Astrocyte (in vitro differentiated cells and primary cell): ENCODE measurements at regions not wholly inside any gene's neighbourhood (a gene's known extent, or its start where the extent isn't known, plus 50 kb on each side); places are given as distances from the start of the nearest gene placed in this dataset.

ENCODE experiments used
- DNase-seq: peaks from one replicate; pipeline ENCODE4 v3.0.0-alpha.2; 2010; ENCODE audit warnings: low read depth
- FAIRE-seq: peaks from 2 replicates; lab custom pipeline; 2011; peaks lifted over from hg19 to GRCh38; lab: Jason Lieb, UNC
- H2AFZ ChIP-seq: 2 replicates; pipeline ENCODE4 v1.6.0; 2012; ENCODE audit warnings: low read depth, low read length, inconsistent platforms
- H3K27ac ChIP-seq: 2 replicates; pipeline ENCODE4 v1.5.1; 2011; ENCODE audit warnings: low read depth, low read length, inconsistent platforms
- H3K27me3 ChIP-seq: 2 replicates; pipeline ENCODE4 v1.6.0; 2011; ENCODE audit warnings: low read length, inconsistent platforms; ENCODE audit not compliant: insufficient read depth
- H3K36me3 ChIP-seq: 2 replicates; pipeline ENCODE4 v1.5.1; 2011; ENCODE audit warnings: low read length, inconsistent platforms; ENCODE audit not compliant: insufficient read depth
- H3K4me1 ChIP-seq: 2 replicates; pipeline ENCODE4 v1.5.1; 2011; ENCODE audit warnings: low read length, inconsistent platforms; ENCODE audit not compliant: insufficient read depth
- H3K4me2 ChIP-seq: 2 replicates; pipeline ENCODE4 v1.6.0; 2012; ENCODE audit warnings: low read length, inconsistent platforms
- H3K4me3 ChIP-seq: 2 replicates; pipeline ENCODE4 v1.5.1; 2011; ENCODE audit warnings: low read depth, mild to moderate bottlenecking, low read length, inconsistent platforms; ENCODE audit not compliant: insufficient read depth
- H3K79me2 ChIP-seq: 2 replicates; pipeline ENCODE4 v1.6.0; 2012; ENCODE audit warnings: mild to moderate bottlenecking, low read length, inconsistent platforms; ENCODE audit not compliant: insufficient read depth
- H3K9ac ChIP-seq: 2 replicates; pipeline ENCODE4 v1.6.0; 2012; ENCODE audit warnings: mild to moderate bottlenecking, low read length, inconsistent platforms
- H3K9me3 ChIP-seq: 2 replicates; pipeline ENCODE4 v1.5.1; 2012; ENCODE audit warnings: low read depth, mild to moderate bottlenecking, low read length, inconsistent platforms; ENCODE audit not compliant: insufficient read depth
- H4K20me1 ChIP-seq: 2 replicates; pipeline ENCODE4 v1.6.0; 2012; ENCODE audit warnings: low read length, inconsistent platforms; ENCODE audit not compliant: insufficient read depth
- H3K27ac Mint-ChIP-seq: one replicate; pipeline ENCODE4 v1.8.0; 2021; ENCODE audit warnings: mild to moderate bottlenecking, mixed read lengths; ENCODE audit not compliant: unreplicated experiment
- H3K27me3 Mint-ChIP-seq: one replicate; pipeline ENCODE4 v1.8.0; 2021; ENCODE audit warnings: low read depth, mixed read lengths; ENCODE audit not compliant: unreplicated experiment
- H3K36me3 Mint-ChIP-seq: one replicate; pipeline ENCODE4 v1.8.0; 2021; ENCODE audit warnings: low read depth, mixed read lengths; ENCODE audit not compliant: unreplicated experiment
- H3K4me1 Mint-ChIP-seq: one replicate; pipeline ENCODE4 v1.8.0; 2021; ENCODE audit warnings: low read depth, mixed read lengths; ENCODE audit not compliant: unreplicated experiment
- H3K4me3 Mint-ChIP-seq: one replicate; pipeline ENCODE4 v1.8.0; 2021; ENCODE audit warnings: mild to moderate bottlenecking, moderate library complexity, mixed read lengths; ENCODE audit not compliant: unreplicated experiment
- H3K9me3 Mint-ChIP-seq: one replicate; pipeline ENCODE4 v1.8.0; 2021; ENCODE audit warnings: mild to moderate bottlenecking, mixed read lengths; ENCODE audit not compliant: unreplicated experiment
- EZH2 ChIP-seq: IDR thresholded peaks from 2 replicates; pipeline ENCODE4 v1.6.1; 2012; ENCODE audit warnings: mild to moderate bottlenecking, low read length, inconsistent platforms; ENCODE audit not compliant: insufficient read depth
- TF ChIP-seq, protein P1 (sequence below): IDR thresholded peaks from 2 replicates; pipeline ENCODE4 v1.5.1; 2011; ENCODE audit warnings: low read depth, mild to moderate bottlenecking, inconsistent platforms, low read length, moderate library complexity; ENCODE audit not compliant: insufficient read depth

DNA sequence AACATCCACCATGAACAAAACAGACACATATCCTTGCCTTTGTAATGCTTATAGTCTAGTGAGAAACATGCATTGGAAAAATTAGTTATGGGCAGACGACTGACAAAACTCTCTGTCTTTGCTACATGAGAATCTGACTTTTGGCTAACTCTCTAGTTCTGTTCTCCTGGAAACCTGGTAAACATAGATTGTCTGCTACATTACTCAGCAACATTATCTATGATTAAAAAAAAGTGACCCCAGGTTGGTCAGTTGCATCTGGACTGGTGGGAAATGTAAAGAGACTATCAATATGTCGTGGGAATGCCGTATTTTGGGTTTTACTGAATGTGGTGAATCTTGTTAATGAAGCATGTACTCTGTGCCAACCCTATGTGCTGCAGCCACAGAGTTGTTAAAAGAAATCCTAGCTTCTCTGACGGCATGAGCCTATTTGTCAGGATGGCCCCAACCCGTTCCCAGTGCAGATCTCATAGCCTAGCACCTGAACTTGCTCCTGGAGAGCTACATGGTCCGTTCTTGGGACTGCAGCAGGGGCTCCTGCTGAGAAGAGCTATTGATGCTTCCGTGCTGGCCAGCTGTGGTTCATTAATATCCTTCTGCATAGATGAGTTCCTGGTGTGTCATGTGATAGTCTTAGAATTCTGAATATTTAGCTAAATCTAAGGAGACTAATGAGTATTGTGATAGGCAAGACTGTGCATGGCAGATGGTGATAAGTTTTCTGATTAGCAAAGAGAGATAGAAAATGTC, 311.7 kb upstream of the ZNF717 start:
- H3K4me2 ChIP-seq = peak overlapping the region; percentile 24
- no peaks in the 10 kb centered on the region for H3K4me1 Mint-ChIP-seq
- H2AFZ ChIP-seq = no peak overlapping the region

GRCh38 chr3:76097589-76097969, 312.2 kb upstream of the ZNF717 start:
- H3K9me3 ChIP-seq = no peaks in the 10 kb centered on the region
- peaks cover 2% of the 10 kb centered on the region for H3K4me1 ChIP-seq
- no peaks in the 10 kb centered on the region for H4K20me1 ChIP-seq
- no peaks in the 10 kb centered on the region for H3K27me3 ChIP-seq
- no peak overlapping the region for H3K27ac ChIP-seq
- Mint-ChIP-seq H3K27me3 (no peaks in the 10 kb centered on the region), H3K9me3 (no peaks in the 10 kb centered on the region), H3K4me3 (no peak overlapping the region), H3K4me1 (no peaks in the 10 kb centered on the region), H3K27ac (no peak overlapping the region), H3K36me3 (no peaks in the 10 kb centered on the region)
- no peaks in the 10 kb centered on the region for H3K36me3 ChIP-seq
- FAIRE-seq (no peak), DNase-seq (peak; percentile 10)
- H2AFZ ChIP-seq = no peak overlapping the region
- H3K4me2 ChIP-seq = no peak overlapping the region
- H3K9ac ChIP-seq = no peak overlapping the region
- TF ChIP-seq EZH2 = no peak
- TF ChIP-seq, protein P1, sequence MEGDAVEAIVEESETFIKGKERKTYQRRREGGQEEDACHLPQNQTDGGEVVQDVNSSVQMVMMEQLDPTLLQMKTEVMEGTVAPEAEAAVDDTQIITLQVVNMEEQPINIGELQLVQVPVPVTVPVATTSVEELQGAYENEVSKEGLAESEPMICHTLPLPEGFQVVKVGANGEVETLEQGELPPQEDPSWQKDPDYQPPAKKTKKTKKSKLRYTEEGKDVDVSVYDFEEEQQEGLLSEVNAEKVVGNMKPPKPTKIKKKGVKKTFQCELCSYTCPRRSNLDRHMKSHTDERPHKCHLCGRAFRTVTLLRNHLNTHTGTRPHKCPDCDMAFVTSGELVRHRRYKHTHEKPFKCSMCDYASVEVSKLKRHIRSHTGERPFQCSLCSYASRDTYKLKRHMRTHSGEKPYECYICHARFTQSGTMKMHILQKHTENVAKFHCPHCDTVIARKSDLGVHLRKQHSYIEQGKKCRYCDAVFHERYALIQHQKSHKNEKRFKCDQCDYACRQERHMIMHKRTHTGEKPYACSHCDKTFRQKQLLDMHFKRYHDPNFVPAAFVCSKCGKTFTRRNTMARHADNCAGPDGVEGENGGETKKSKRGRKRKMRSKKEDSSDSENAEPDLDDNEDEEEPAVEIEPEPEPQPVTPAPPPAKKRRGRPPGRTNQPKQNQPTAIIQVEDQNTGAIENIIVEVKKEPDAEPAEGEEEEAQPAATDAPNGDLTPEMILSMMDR = no peak
- no peaks in the 10 kb centered on the region for H3K79me2 ChIP-seq
- H3K4me3 ChIP-seq = no peak overlapping the region

More for the DNA sequence above, 311.7 kb upstream of the ZNF717 start:
- DNase-seq = peak; percentile 27
- TF ChIP-seq, protein P1 = no peak
- no peak for TF ChIP-seq EZH2
- H3K27ac Mint-ChIP-seq = no peak overlapping the region
- Histone ChIP-seq H3K4me1 (peaks cover 2% of the 10 kb centered on the region), H3K27me3 (no peaks in the 10 kb centered on the region), H3K27ac (peak overlapping the region; percentile 4), H3K79me2 (no peaks in the 10 kb centered on the region), H3K9me3 (no peaks in the 10 kb centered on the region), H3K36me3 (no peaks in the 10 kb centered on the region), H4K20me1 (no peaks in the 10 kb centered on the region), H3K9ac (no peak overlapping the region), H3K4me3 (no peak overlapping the region)
- no peaks in the 10 kb centered on the region for H3K36me3 Mint-ChIP-seq
- no peaks in the 10 kb centered on the region for H3K9me3 Mint-ChIP-seq
- no peaks in the 10 kb centered on the region for H3K27me3 Mint-ChIP-seq
- FAIRE-seq = no peak
- H3K4me3 Mint-ChIP-seq = no peak overlapping the region

GRCh38 chr3:76099956-76100355, 314.6 kb upstream of the ZNF717 start:
- no peaks in the 10 kb centered on the region for H3K79me2 ChIP-seq
- no peaks in the 10 kb centered on the region for H4K20me1 ChIP-seq
- Mint-ChIP-seq H3K27me3 (no peaks in the 10 kb centered on the region), H3K4me1 (no peaks in the 10 kb centered on the region), H3K27ac (no peak overlapping the region), H3K36me3 (no peaks in the 10 kb centered on the region), H3K4me3 (no peak overlapping the region), H3K9me3 (no peaks in the 10 kb centered on the region)
- no peaks in the 10 kb centered on the region for H3K9me3 ChIP-seq
- peaks cover 2% of the 10 kb centered on the region for H3K4me1 ChIP-seq
- H3K36me3 ChIP-seq = no peaks in the 10 kb centered on the region
- H3K9ac ChIP-seq = no peak overlapping the region
- FAIRE-seq (no peak), DNase-seq (no peak)
- H3K4me3 ChIP-seq = no peak overlapping the region
- TF ChIP-seq EZH2 = no peak
- TF ChIP-seq, protein P1 = no peak
- H3K4me2 ChIP-seq = no peak overlapping the region
- no peaks in the 10 kb centered on the region for H3K27me3 ChIP-seq
- H3K27ac ChIP-seq = no peak overlapping the region
- no peak overlapping the region for H2AFZ ChIP-seq
